ENCODE measurements at regions not wholly inside any gene's neighbourhood (a gene's known extent, or its start where the extent isn't known, plus 50 kb on each side); places are given as distances from the start of the nearest gene placed in this dataset.

GRCh38 chr13:76067850-76068249 lies 431.7 kb downstream of the LMO7 start:
- no peak for TF ChIP-seq CTCF (IDR thresholded peaks at IDR 0.05)
- TF ChIP-seq POLR2A (IDR thresholded peaks at IDR 0.05; ENCODE audit: low read depth), result no peak
- TF ChIP-seq POLR2AphosphoS5 (IDR thresholded peaks at IDR 0.05), result no peak
- TF ChIP-seq EP300 (IDR thresholded peaks at IDR 0.05), result no peak
